Caco-2 (cell line): ENCODE measurements at regions not wholly inside any gene's neighbourhood (a gene's known extent, or its start where the extent isn't known, plus 50 kb on each side); places are given as distances from the start of the nearest gene placed in this dataset.

Experiments
- BruUV-seq: library from RNA; stranded (reverse); fragments of 400-500 nt; replicated peaks from 2 replicates; lab custom pipeline; 2021; lab: Mats Ljungman, UMichigan
- CTCF ChIA-PET: fragments of 300-600 bp; sonication (Branson Sonifier 250); formaldehyde crosslinking; loops from one replicate; lab custom pipeline; 2022; ENCODE audit warnings: antibody characterized with exemption; lab: Charles Lee
- POLR2A ChIA-PET: fragments of 300-600 bp; sonication (Branson Sonifier 250); formaldehyde crosslinking; loops from one replicate; lab custom pipeline; 2022; ENCODE audit warnings: antibody characterized with exemption; lab: Charles Lee
- DNase-seq, 2 experiments: peaks; one replicate each; pipeline versions ENCODE4 v3.0.0 to v3.0.0-alpha.2; 2020 to 2022
- H3K27me3 ChIP-seq: replicated peaks from 2 replicates; pipeline ENCODE4 v1.6.0; 2011; ENCODE audit warnings: low read length; ENCODE audit not compliant: control insufficient read depth, insufficient read depth
- H3K36me3 ChIP-seq: 2 replicates; pipeline ENCODE4 v1.5.1; 2011; ENCODE audit warnings: low read length; ENCODE audit not compliant: control insufficient read depth, insufficient read depth
- H3K4me1 ChIP-seq: fragments of 250-450 bp; sonication (Bioruptor Pico); 2 replicates; pipeline ENCODE4 v1.5.1; 2020; ENCODE audit warnings: mild to moderate bottlenecking
- H3K4me3 ChIP-seq: 2 replicates; pipeline ENCODE4 v1.5.1; 2011; ENCODE audit warnings: low read depth, mild to moderate bottlenecking, control low read depth, low read length
- H3K9me3 ChIP-seq: fragments of 250-450 bp; sonication (Bioruptor Pico); 2 replicates; pipeline ENCODE4 v1.5.1; 2020; ENCODE audit warnings: mild to moderate bottlenecking, moderate library complexity
- H3K27ac Mint-ChIP-seq: one replicate; pipeline ENCODE4 v1.8.0; 2022; ENCODE audit warnings: mixed read lengths; ENCODE audit not compliant: unreplicated experiment
- H3K27me3 Mint-ChIP-seq: one replicate; pipeline ENCODE4 v1.8.0; 2022; ENCODE audit warnings: mixed read lengths; ENCODE audit not compliant: insufficient read depth, unreplicated experiment
- H3K36me3 Mint-ChIP-seq: one replicate; pipeline ENCODE4 v1.8.0; 2022; ENCODE audit warnings: mild to moderate bottlenecking, mixed read lengths; ENCODE audit not compliant: insufficient read depth, unreplicated experiment
- H3K4me1 Mint-ChIP-seq: one replicate; pipeline ENCODE4 v1.8.0; 2022; ENCODE audit warnings: low read depth, mixed read lengths; ENCODE audit not compliant: unreplicated experiment
- H3K4me3 Mint-ChIP-seq: one replicate; pipeline ENCODE4 v1.8.0; 2022; ENCODE audit warnings: mild to moderate bottlenecking, moderate library complexity, mixed read lengths; ENCODE audit not compliant: unreplicated experiment
- H3K9me3 Mint-ChIP-seq: one replicate; pipeline ENCODE4 v1.8.0; 2022; ENCODE audit warnings: mixed read lengths; ENCODE audit not compliant: unreplicated experiment
- CTCF ChIP-seq, 2 experiments: fragments of 200-600 bp in 1 of 2; IDR thresholded peaks; 1 replicate in 1 of 2; 2 replicates in 1 of 2; pipeline versions ENCODE4 v1.5.1 to v1.8.0; 2011 to 2022; ENCODE audit warnings: antibody characterized with exemption in 1 of 2, control low read depth in 1 of 2, inconsistent platforms in 1 of 2, low read depth in 1 of 2, low read length in 1 of 2, mild to moderate bottlenecking in 1 of 2, moderate library complexity in 1 of 2; ENCODE audit not compliant: insufficient read depth in 1 of 2, severe bottlenecking in 1 of 2, unreplicated experiment in 1 of 2
- intact Hi-C: fragments of 100-400 bp; cut with micrococcal nuclease; formaldehyde crosslinking; loops from one replicate; pipeline ENCODE4 v1.10.0; 2022; ENCODE audit not compliant: unreplicated experiment

GRCh38 chr11:45754741-45755140 is 50.2 kb upstream of the SLC35C1 start:
- CTCF ChIA-PET = interaction anchor here (1.2 kb wide), 1 partner anchor 17 kb away, joined by 5 read pairs; no protein-coding TSS in a partner anchor
- Histone ChIP-seq H3K27me3 (no peaks in the 10 kb centered on the region), H3K4me3 (no peak overlapping the region), H3K36me3 (no peaks in the 10 kb centered on the region), H3K9me3 (no peaks in the 10 kb centered on the region), H3K4me1 (peaks cover 15% of the 10 kb centered on the region)
- Mint-ChIP-seq H3K4me3 (no peak overlapping the region), H3K27me3 (peaks cover 10% of the 10 kb centered on the region), H3K27ac (no peak overlapping the region), H3K9me3 (no peaks in the 10 kb centered on the region), H3K4me1 (peaks cover 8% of the 10 kb centered on the region), H3K36me3 (no peaks in the 10 kb centered on the region)
- no peak for TF ChIP-seq CTCF (IDR thresholded peaks at IDR 0.05; ENCODE audit: insufficient read depth in 1 of 2, low read depth in 1 of 2, low read length in 1 of 2, severe bottlenecking in 1 of 2, unreplicated experiment in 1 of 2)
- BruUV-seq = no TSS peak
- intact Hi-C loops = no loop called here
- POLR2A ChIA-PET = no interaction called here
- DNase-seq = no peak

DNA sequence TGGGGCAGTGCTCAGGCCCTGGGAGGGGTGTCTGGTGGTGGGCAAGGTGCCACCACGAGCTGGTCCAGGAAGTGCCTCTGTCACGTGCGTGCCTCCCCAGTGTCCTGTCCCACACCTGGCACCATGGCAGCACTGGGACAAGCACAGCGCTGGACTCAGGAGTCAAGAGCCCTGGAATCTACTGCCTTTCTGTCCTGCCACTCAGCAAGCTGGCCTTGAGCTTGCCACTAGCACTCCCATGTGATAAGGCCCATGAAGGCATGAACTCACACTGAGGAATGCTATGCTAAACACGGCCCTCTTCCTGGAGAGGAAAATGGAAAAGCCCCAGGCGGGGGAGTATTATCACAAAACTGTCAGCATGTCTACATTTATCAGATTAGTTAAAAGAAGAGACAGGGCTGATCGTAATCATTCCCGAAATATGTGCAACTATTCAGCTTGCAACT is 50.7 kb upstream of the SLC35C1 start:
- Mint-ChIP-seq H3K4me3 (no peak overlapping the region), H3K36me3 (no peaks in the 10 kb centered on the region), H3K4me1 (peaks cover 8% of the 10 kb centered on the region), H3K27ac (no peak overlapping the region), H3K27me3 (peaks cover 11% of the 10 kb centered on the region), H3K9me3 (no peaks in the 10 kb centered on the region)
- no peak for DNase-seq
- no TSS peak for BruUV-seq
- H3K36me3 ChIP-seq = no peaks in the 10 kb centered on the region
- intact Hi-C loops = no loop called here
- no peaks in the 10 kb centered on the region for H3K27me3 ChIP-seq
- H3K4me1 ChIP-seq = peaks cover 15% of the 10 kb centered on the region
- no peak overlapping the region for H3K4me3 ChIP-seq
- POLR2A ChIA-PET = no interaction called here
- H3K9me3 ChIP-seq = no peaks in the 10 kb centered on the region
- TF ChIP-seq CTCF (IDR thresholded peaks at IDR 0.05; ENCODE audit: insufficient read depth in 1 of 2, low read depth in 1 of 2, low read length in 1 of 2, severe bottlenecking in 1 of 2, unreplicated experiment in 1 of 2) = no peak
- CTCF ChIA-PET = interaction anchor here (1.2 kb wide), 1 partner anchor 18 kb away, joined by 5 read pairs; no protein-coding TSS in a partner anchor

- Histone ChIP-seq H3K4me1 (peaks cover 11% of the 10 kb centered on the region), H3K4me3 (no peak overlapping the region), H3K27me3 (no peaks in the 10 kb centered on the region), H3K9me3 (no peaks in the 10 kb centered on the region), H3K36me3 (no peaks in the 10 kb centered on the region)
- H3K4me1 Mint-ChIP-seq = peaks cover 5% of the 10 kb centered on the region
- no peak overlapping the region for H3K4me3 Mint-ChIP-seq
- no peak for DNase-seq
- H3K9me3 Mint-ChIP-seq = no peaks in the 10 kb centered on the region
- BruUV-seq = no TSS peak
- ChIA-PET CTCF (no interaction called here), POLR2A (no interaction called here)
- no peak for TF ChIP-seq CTCF (IDR thresholded peaks at IDR 0.05; ENCODE audit: insufficient read depth in 1 of 2, low read depth in 1 of 2, low read length in 1 of 2, severe bottlenecking in 1 of 2, unreplicated experiment in 1 of 2)
- no peaks in the 10 kb centered on the region for H3K36me3 Mint-ChIP-seq
- intact Hi-C loops = no loop called here
- H3K27me3 Mint-ChIP-seq = peaks cover 22% of the 10 kb centered on the region
- H3K27ac Mint-ChIP-seq = no peak overlapping the region
Observed at GRCh38 chr11:45752106-45752505, 52.8 kb upstream of the SLC35C1 start.
